GM12864 (cell line): ENCODE measurements at regions not wholly inside any gene's neighbourhood (a gene's known extent, or its start where the extent isn't known, plus 50 kb on each side); places are given as distances from the start of the nearest gene placed in this dataset.
A peak's percentile ranks its signal among the peaks of the same experiment; 100 is the strongest.

Experiments
- DNase-seq: peaks from one replicate; pipeline ENCODE4 v3.0.0-alpha.2; 2011; ENCODE audit warnings: low read depth
- H3K4me3 ChIP-seq: 2 replicates; pipeline ENCODE4 v1.5.1; 2011; ENCODE audit warnings: mild to moderate bottlenecking, low read depth, low read length, control low read depth
- TF ChIP-seq, protein P1 (sequence below): IDR thresholded peaks from 2 replicates; pipeline ENCODE4 v1.5.1; 2011; ENCODE audit warnings: low read depth, mild to moderate bottlenecking, moderate library complexity, low read length, control low read depth, inconsistent platforms; ENCODE audit errors: missing control alignments

DNA sequence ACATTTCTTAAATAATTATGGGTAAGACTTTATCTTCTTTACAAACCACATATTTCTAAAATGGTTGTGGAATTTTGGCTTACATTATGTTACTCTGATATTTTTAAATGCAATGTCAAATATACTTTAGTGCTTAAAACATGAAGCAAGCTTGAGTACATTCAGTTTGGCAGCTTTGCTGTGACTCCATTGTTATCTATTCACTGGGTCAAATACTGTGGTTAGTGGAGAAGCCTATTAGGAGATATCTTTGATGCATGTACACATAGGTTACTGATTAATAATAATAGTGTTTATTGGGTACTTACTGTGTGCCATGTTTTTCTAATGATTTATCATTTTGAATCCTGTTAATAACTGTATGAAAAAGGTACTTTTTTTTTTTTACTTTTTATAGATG is 520.4 kb upstream of the B3GALT2 start:
- no peak for DNase-seq
- H3K4me3 ChIP-seq: no peak overlapping the region
- TF ChIP-seq, protein P1, sequence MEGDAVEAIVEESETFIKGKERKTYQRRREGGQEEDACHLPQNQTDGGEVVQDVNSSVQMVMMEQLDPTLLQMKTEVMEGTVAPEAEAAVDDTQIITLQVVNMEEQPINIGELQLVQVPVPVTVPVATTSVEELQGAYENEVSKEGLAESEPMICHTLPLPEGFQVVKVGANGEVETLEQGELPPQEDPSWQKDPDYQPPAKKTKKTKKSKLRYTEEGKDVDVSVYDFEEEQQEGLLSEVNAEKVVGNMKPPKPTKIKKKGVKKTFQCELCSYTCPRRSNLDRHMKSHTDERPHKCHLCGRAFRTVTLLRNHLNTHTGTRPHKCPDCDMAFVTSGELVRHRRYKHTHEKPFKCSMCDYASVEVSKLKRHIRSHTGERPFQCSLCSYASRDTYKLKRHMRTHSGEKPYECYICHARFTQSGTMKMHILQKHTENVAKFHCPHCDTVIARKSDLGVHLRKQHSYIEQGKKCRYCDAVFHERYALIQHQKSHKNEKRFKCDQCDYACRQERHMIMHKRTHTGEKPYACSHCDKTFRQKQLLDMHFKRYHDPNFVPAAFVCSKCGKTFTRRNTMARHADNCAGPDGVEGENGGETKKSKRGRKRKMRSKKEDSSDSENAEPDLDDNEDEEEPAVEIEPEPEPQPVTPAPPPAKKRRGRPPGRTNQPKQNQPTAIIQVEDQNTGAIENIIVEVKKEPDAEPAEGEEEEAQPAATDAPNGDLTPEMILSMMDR: no peak

DNA sequence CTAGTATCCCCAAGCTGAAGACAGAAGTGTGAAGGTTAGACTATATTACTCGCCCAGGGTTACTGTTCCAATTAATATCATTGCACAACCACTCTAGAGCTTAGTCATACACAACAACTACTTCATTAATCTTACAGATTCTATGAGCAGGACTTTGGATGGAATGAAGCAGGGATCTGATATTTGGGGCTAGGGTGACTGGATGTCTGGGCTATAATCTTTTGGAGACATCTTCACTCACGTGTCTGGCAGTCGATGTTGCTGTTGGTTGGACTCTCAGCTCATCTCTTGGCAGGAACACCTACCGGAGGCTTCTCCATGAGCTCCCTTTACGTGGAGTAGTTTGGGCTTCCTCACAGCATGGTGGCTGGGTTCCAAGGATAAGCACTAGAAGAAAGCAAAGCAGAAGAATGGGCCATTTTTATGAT is 519.2 kb upstream of the B3GALT2 start:
- H3K4me3 ChIP-seq: no peak overlapping the region
- TF ChIP-seq, protein P1: no peak
- DNase-seq: no peak

DNA sequence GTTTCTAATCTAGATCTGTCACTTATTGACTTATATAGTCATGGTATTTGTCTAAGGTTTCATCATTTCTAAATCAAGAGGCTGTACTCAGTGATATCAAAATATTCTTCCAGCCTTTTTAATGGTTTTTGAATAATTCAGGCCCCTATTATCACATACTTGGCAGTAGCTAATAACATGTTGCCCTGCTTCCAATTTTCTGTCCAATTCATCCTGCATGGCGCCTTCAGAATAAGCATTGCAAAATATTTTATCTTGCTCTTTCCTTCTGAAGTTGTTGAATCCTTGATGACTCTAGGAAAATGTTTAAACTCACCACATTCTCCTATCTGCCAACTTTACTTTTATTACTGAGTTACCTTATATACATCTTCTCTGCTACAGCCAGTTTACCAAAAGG is 517.2 kb upstream of the B3GALT2 start:
- TF ChIP-seq, protein P1: no peak
- DNase-seq: no peak
- no peak overlapping the region for H3K4me3 ChIP-seq

DNA sequence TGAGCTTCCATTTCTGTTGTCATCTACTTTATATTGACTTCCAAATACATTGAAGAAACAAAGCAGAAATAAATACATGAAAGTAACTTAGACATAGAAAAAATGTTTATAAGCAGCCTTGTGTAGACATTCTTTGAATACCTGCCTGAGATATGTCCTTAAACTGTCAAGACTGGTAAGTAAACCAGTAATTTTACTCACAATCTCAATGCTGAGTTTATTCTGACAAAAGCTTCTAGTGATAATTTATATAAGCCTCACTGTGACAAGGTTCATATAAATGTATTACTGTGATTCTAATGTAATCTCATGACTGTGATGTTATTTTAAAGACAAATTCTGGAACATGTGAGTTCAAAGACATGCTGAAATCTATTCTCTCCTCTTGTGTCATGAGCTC is 516.7 kb upstream of the B3GALT2 start:
- H3K4me3 ChIP-seq: no peak overlapping the region
- no peak for DNase-seq

DNA sequence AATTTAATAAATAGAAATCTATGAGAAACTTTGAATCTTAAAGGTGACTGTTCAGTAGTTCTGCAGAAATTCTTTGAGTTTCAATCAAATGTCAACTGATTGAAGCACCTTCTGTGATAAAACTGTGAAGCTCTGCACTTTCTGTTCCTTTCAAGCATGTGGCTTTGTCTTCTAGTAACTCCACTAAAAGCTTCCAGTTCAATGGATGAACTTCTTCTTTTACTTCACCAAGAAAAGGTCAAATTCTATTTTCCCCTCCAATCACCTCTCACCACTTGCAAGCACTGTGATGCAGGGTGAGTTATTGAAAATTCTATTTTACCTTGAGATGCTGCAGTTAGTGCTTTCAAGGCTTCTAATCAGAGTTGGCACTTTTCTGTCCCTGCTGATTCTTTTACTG is 515.3 kb upstream of the B3GALT2 start:
- H3K4me3 ChIP-seq: no peak overlapping the region
- no peak for DNase-seq
- TF ChIP-seq, protein P1: no peak

More for the DNA sequence above, 516.7 kb upstream of the B3GALT2 start:
- TF ChIP-seq, protein P1: no peak

DNA sequence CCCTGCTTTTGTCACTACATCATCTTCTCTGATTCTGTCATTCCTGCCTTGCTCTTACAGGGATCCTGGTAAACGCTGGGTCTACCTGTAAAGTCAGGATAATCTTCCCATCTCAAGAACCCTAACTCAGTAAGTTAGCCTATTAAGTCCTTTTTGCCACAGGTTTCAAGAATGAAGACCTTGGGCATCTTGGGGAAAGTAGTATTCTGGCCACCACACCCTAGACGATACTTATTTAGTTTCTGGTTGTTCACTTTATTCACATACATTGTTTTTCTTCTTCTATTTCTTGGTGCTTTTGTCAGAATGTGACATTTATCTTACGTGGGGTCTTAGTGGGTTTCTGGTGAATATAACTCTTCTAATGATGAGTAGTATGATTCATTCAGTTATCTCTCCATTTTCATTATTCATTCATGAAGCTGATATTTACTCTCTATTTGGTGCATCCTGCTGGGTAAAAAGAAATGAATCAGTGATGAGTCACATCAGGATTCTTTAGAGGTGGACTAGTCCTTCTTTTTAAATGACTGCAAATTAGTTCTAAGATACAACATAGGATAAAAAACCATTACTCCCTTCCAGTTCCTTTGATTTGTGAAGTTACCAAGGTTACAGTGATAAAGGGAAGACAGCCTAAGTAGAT is 514.4 kb upstream of the B3GALT2 start:
- TF ChIP-seq, protein P1: no peak
- H3K4me3 ChIP-seq: no peak overlapping the region
- DNase-seq: no peak

DNA sequence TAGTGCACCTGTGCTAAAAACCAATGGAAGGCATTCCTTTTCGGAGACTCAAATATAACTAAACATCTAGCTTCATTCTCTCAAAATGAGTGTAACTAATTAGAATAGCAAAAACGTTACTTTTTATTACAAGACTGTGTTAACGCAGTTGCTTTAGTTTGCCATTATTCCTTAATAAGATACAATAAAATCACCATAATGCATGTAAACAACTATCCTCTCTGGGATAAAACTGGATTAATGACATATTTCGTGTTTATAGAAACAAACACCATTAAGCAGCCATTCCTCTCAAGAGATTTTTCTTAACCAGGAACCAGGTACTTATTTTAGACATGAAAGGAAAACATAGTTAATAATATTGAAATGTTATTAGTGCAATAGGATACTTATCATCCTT is 512.8 kb upstream of the B3GALT2 start:
- TF ChIP-seq, protein P1: peak; percentile 2
- no peak for DNase-seq
- no peak overlapping the region for H3K4me3 ChIP-seq
